SK-N-SH treated with all-trans-retinoic acid at 6 μM for 48 hours (cell line): ENCODE measurements at regions not wholly inside any gene's neighbourhood (a gene's known extent, or its start where the extent isn't known, plus 50 kb on each side); places are given as distances from the start of the nearest gene placed in this dataset.

ENCODE experiments used
- ATAC-seq: fragments of 200-7000 bp; cut with Tn5 transposase; 3 replicates; pipeline ENCODE4 v1.9.1; 2020; ENCODE audit warnings: mild to moderate bottlenecking, moderate library complexity
- ARNTL ChIP-seq: fragments of 450-650 bp; formaldehyde crosslinking; IDR thresholded peaks from 2 replicates; pipeline ENCODE4 v1.5.0; 2020; ENCODE audit warnings: low read depth, mild to moderate bottlenecking, moderate library complexity, borderline replicate concordance
- CREB5 ChIP-seq: fragments of 250-450 bp; sonication (Bioruptor Pico); IDR thresholded peaks from 2 replicates; pipeline ENCODE4 v1.5.1; 2020; ENCODE audit warnings: low read depth, mild to moderate bottlenecking, moderate library complexity
- CSDC2 ChIP-seq: fragments of 250-450 bp; sonication (Bioruptor Pico); IDR thresholded peaks from 2 replicates; pipeline ENCODE4 v1.5.0; 2020; ENCODE audit warnings: mild to moderate bottlenecking, moderate library complexity
- CSRNP3 ChIP-seq: fragments of 250-450 bp; sonication (Bioruptor Pico); IDR thresholded peaks from 2 replicates; pipeline ENCODE4 v1.5.1; 2021; ENCODE audit warnings: mild to moderate bottlenecking, moderate library complexity
- ESRRG ChIP-seq: fragments of 250-450 bp; sonication (Bioruptor Pico); IDR thresholded peaks from 2 replicates; pipeline ENCODE4 v1.6.1; 2021; ENCODE audit warnings: mild to moderate bottlenecking
- GLIS3 ChIP-seq: fragments of 250-450 bp; sonication (Bioruptor Pico); IDR thresholded peaks from 2 replicates; pipeline ENCODE4 v1.5.0; 2020; ENCODE audit warnings: mild to moderate bottlenecking, moderate library complexity
- ISL1 ChIP-seq: fragments of 250-450 bp; sonication (Bioruptor Pico); IDR thresholded peaks from 2 replicates; pipeline ENCODE4 v2.1.2; 2022; ENCODE audit warnings: mild to moderate bottlenecking, moderate library complexity
- OSR1 ChIP-seq: fragments of 250-450 bp; sonication (Bioruptor Pico); IDR thresholded peaks from 2 replicates; pipeline ENCODE4 v1.8.0; 2022; ENCODE audit warnings: moderate library complexity, mild to moderate bottlenecking, inconsistent platforms
- PATZ1 ChIP-seq: fragments of 250-450 bp; sonication (Bioruptor Pico); IDR thresholded peaks from 2 replicates; pipeline ENCODE4 v1.8.0; 2020; ENCODE audit warnings: mild to moderate bottlenecking, moderate library complexity, borderline replicate concordance
- POU6F1 ChIP-seq: fragments of 250-450 bp; sonication (Bioruptor Pico); IDR thresholded peaks from 2 replicates; pipeline ENCODE4 v1.8.0; 2021; ENCODE audit warnings: low read depth, mild to moderate bottlenecking, moderate library complexity, borderline replicate concordance
- PPARA ChIP-seq: fragments of 250-450 bp; sonication (Bioruptor Pico); IDR thresholded peaks from 2 replicates; pipeline ENCODE4 v1.5.0; 2020; ENCODE audit warnings: mild to moderate bottlenecking, borderline replicate concordance
- RARB ChIP-seq: fragments of 250-450 bp; sonication (Bioruptor Pico); IDR thresholded peaks from 2 replicates; pipeline ENCODE4 v1.8.0; 2021; ENCODE audit warnings: mild to moderate bottlenecking, moderate library complexity
- SNAI2 ChIP-seq: fragments of 250-450 bp; sonication (Bioruptor Pico); IDR thresholded peaks from 2 replicates; pipeline ENCODE4 v1.5.0; 2020; ENCODE audit warnings: mild to moderate bottlenecking, moderate library complexity
- TSHZ2 ChIP-seq: fragments of 250-450 bp; sonication (Bioruptor Pico); IDR thresholded peaks from 2 replicates; pipeline ENCODE4 v1.5.0; 2020; ENCODE audit warnings: mild to moderate bottlenecking, moderate library complexity
- ZC3H10 ChIP-seq: fragments of 250-450 bp; sonication (Bioruptor Pico); IDR thresholded peaks from 2 replicates; pipeline ENCODE4 v1.5.1; 2021; ENCODE audit warnings: mild to moderate bottlenecking, moderate library complexity
- ZFP3 ChIP-seq: fragments of 250-450 bp; sonication (Bioruptor Pico); IDR thresholded peaks from 2 replicates; pipeline ENCODE4 v1.5.0; 2020; ENCODE audit warnings: mild to moderate bottlenecking, moderate library complexity
- ZFP30 ChIP-seq: fragments of 450-650 bp; formaldehyde crosslinking; IDR thresholded peaks from 2 replicates; pipeline ENCODE4 v1.5.0; 2022; ENCODE audit warnings: mild to moderate bottlenecking, moderate library complexity
- ZNF565 ChIP-seq: fragments of 450-650 bp; formaldehyde crosslinking; conservative IDR thresholded peaks from 2 replicates; pipeline ENCODE4 v1.5.0; 2020; ENCODE audit warnings: low read depth, mild to moderate bottlenecking, moderate library complexity
- ZNF70 ChIP-seq: fragments of 450-650 bp; formaldehyde crosslinking; IDR thresholded peaks from 2 replicates; pipeline ENCODE4 v1.5.0; 2020; ENCODE audit warnings: mild to moderate bottlenecking, moderate library complexity
- ZNF8 ChIP-seq: fragments of 450-650 bp; formaldehyde crosslinking; IDR thresholded peaks from 2 replicates; pipeline ENCODE4 v1.5.0; 2020; ENCODE audit warnings: mild to moderate bottlenecking, moderate library complexity

- no peak for TF ChIP-seq PATZ1
- no peak for TF ChIP-seq OSR1 (CRISPR knock-in tag)
- no peak for TF ChIP-seq ARNTL (CRISPR knock-in tag)
- TF ChIP-seq SNAI2 (CRISPR knock-in tag) = no peak
- no peak for TF ChIP-seq CSRNP3
- TF ChIP-seq GLIS3 (CRISPR knock-in tag) = no peak
- no peak for TF ChIP-seq CREB5 (CRISPR knock-in tag)
- no peak for TF ChIP-seq TSHZ2 (CRISPR knock-in tag)
- no peak for TF ChIP-seq CSDC2 (CRISPR knock-in tag)
- ATAC-seq = no peak
Observed at GRCh38 chr17:63070031-63070430, 104.0 kb downstream of the TANC2 start.

- no peak for ATAC-seq
- TF ChIP-seq ZNF8 (CRISPR knock-in tag) (no peak), CSRNP3 (no peak), ZNF70 (CRISPR knock-in tag) (no peak), ESRRG (CRISPR knock-in tag) (no peak), CSDC2 (CRISPR knock-in tag) (no peak), ISL1 (no peak), ZC3H10 (CRISPR knock-in tag) (no peak), RARB (CRISPR knock-in tag) (no peak), PATZ1 (no peak), ARNTL (CRISPR knock-in tag) (no peak), POU6F1 (CRISPR knock-in tag) (no peak), PPARA (CRISPR knock-in tag) (no peak), ZFP3 (CRISPR knock-in tag) (no peak), GLIS3 (CRISPR knock-in tag) (no peak), ZNF565 (no peak), ZFP30 (no peak), CREB5 (CRISPR knock-in tag) (no peak), TSHZ2 (CRISPR knock-in tag) (no peak)
Observed at GRCh38 chr17:63071797-63072196, 105.8 kb downstream of the TANC2 start.
